ENCODE measurements at regions not wholly inside any gene's neighbourhood (a gene's known extent, or its start where the extent isn't known, plus 50 kb on each side); places are given as distances from the start of the nearest gene placed in this dataset.

DNA sequence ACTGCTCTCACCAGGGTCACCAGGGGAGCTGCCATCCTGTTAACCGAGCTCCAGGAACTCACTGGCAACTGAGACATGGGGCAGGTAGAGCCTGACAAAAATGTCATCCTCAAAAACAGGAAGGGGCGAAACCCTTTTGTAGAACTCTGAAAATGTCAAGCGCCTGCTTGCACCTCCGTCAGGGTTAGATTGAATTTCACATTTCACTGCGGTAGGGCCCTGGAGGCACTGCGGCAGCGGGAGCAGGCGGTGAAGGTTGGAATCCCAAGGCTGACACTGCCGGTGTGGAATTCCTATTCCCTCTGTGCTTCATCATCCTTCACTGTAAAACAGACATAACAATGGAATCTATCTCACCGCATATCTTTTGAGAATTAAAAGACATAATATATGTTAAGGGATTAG is 142.8 kb upstream of the TMCC3 start:
- TF ChIP-seq, protein P1, sequence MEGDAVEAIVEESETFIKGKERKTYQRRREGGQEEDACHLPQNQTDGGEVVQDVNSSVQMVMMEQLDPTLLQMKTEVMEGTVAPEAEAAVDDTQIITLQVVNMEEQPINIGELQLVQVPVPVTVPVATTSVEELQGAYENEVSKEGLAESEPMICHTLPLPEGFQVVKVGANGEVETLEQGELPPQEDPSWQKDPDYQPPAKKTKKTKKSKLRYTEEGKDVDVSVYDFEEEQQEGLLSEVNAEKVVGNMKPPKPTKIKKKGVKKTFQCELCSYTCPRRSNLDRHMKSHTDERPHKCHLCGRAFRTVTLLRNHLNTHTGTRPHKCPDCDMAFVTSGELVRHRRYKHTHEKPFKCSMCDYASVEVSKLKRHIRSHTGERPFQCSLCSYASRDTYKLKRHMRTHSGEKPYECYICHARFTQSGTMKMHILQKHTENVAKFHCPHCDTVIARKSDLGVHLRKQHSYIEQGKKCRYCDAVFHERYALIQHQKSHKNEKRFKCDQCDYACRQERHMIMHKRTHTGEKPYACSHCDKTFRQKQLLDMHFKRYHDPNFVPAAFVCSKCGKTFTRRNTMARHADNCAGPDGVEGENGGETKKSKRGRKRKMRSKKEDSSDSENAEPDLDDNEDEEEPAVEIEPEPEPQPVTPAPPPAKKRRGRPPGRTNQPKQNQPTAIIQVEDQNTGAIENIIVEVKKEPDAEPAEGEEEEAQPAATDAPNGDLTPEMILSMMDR (IDR thresholded peaks at IDR 0.05): no peak
- TF ChIP-seq POLR2A (IDR thresholded peaks at IDR 0.05): no peak
- TF ChIP-seq POLR2AphosphoS5 (IDR thresholded peaks at IDR 0.05; ENCODE audit: insufficient read depth in 1 of 2, low read depth in 1 of 2): no peak
